Bone marrow (tissue), 2 donors: ENCODE measurements at regions not wholly inside any gene's neighbourhood (a gene's known extent, or its start where the extent isn't known, plus 50 kb on each side); places are given as distances from the start of the nearest gene placed in this dataset.

Source experiments
- DNase-seq, 2 donors: peaks; one replicate each; lab custom pipeline; 2025; lab: John Stamatoyannopoulos, UW

DNA sequence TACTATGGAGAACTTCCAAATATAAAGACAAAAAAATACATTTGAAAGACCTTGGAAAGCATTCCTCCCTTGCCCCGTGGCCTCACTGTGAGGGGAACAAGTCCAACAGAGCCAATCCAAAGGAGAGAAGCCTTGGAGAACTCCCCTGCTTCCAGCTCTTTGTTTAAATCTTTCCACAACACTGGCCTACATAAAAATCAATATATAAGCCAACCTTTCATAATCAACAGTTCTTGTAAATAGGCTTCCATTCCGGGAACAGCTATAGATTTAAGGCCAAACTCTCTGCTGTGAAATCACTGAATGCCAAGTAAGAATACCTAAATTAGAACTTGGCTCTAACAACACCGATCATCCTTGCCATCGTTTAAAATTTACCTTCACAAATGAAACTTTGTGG is 242.1 kb downstream of the HACE1 start:
- DNase-seq = no peak

DNA sequence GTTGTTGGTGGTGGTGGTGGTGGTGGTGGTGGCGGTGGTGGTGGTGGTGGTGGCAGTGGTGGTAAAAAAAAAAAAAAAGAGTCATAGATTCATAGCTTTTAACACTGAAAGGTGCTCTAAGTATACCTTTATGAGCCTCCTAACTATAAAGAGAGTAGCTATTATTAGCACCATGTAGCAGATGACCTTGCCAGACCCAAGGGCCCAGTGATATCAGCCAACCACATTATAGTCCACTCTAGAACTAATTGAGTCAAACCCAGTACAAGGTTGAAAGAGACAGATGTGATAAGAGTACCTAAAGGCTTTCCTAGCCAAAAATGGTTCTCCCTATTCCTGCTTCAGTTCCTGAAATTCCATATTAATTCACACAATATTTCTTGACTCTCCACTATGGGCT is 245.3 kb downstream of the HACE1 start:
- DNase-seq = no peak

DNA sequence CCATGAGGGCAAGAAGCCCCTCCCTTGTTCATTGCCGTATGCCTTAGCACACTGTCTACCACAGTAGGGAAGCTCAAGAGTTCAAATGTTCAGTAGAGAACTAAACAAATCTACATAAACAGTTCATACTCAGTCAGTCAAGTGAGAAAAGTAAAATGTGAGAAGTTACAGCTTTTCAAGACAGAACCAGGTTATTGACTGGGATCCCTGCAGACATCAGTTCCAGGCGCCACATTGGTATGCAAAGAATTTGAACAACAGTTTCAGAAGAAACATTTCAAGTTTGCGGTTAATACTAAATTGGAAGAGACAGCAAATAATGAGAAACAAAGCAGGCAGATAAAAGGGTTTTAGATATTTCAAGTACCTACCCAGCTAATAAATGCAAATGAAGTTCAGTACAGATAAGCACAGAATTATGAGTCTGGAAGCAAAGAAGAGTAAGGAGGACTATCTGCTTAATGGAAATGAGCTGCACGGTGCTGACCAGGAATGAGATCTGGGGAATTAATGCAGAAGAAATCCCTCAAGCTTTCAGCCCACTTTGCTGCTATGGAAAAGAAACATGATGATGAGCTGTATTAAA is 246.2 kb downstream of the HACE1 start:
- no peak for DNase-seq

DNA sequence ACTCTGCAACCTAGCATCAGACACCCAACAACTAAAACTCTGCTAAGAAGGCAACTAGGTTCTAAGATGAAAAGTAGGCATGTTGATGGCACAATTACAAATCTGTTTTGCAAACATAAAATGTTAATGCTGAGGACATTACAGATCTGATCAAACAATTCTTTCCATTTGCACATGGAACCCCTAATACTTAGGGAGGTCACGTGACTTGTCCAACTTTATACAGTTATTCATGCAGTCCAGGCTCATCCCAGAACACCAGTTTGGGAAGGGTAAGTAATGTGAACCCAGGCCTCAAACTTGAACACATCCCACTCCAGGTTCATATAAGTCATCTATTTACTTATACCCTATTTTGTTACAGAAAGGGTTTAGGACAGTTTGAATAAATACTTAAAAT is 247.2 kb downstream of the HACE1 start:
- no peak for DNase-seq

DNA sequence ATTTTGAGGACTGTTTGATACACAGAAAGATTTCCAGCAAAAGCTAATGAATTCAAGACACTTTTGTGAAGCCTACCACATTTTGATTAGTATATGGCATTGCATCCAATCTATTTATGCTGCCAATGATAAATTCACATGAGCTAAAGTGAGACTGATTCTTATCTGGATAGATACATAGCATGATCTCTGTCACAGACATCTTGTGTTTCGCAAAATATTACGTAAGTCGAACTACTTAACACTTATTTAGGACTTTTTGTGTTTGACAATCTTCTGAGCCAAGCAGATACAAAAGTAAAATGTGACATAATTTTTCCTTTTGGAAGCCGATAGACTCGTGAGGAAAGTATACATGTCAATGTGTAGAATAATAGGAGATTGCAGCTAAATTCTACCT is 251.6 kb downstream of the HACE1 start:
- DNase-seq = no peak

DNA sequence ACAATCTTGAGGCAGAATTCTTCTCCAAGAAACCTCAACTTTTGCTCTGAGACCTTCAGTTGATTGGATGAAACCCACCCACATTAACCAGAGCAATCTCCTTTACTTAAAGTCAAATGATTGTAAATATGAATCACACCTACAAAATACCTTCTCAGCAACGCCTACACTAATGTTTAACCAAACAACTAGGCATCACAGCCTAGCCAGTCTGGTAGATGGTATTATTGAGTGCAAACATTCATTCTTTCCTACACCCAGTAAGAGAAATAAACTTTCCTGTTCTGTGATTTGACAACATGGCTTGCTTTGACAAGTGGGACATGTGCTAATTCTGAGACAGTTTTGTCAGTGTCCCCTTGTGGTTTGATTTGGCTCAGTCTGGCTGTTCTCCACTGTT is 252.2 kb downstream of the HACE1 start:
- no peak for DNase-seq

DNA sequence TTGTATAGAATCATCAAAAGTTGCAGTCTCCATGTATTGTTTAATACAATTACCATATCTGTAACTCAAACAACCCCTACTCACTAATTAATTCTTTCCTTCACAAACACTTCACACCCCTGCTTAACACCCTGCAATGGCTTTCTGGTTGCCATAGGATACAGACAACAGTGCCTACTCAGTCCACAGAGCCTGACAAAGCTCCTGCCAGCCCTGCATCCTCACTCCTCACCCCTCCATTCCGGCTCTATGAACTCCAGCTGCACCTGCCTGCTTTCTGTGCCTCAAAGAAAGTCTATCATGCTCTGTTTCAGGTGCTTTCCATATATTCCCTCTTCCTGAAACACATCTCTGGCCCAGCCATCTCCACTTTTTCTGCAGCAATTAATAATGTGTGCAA is 253.4 kb downstream of the HACE1 start:
- DNase-seq = no peak

DNA sequence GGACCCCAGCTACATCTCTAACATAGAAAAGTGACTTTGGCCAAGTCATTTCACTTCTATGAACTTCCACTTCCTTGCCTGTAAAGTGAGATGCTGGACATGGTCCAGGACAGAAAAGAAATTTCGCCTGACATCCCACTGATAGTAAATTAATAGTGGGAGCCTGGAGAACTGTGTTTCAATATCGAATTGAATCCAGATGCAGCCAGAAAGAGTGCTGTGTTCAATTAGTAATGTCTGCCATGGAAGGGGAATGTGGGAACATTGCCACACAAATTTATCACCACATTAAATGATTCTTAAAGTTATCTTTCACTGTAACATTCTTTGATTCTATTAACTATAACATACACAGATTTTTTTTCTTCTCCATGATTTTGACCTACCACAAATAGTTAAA is 255.0 kb downstream of the HACE1 start:
- DNase-seq = no peak

DNA sequence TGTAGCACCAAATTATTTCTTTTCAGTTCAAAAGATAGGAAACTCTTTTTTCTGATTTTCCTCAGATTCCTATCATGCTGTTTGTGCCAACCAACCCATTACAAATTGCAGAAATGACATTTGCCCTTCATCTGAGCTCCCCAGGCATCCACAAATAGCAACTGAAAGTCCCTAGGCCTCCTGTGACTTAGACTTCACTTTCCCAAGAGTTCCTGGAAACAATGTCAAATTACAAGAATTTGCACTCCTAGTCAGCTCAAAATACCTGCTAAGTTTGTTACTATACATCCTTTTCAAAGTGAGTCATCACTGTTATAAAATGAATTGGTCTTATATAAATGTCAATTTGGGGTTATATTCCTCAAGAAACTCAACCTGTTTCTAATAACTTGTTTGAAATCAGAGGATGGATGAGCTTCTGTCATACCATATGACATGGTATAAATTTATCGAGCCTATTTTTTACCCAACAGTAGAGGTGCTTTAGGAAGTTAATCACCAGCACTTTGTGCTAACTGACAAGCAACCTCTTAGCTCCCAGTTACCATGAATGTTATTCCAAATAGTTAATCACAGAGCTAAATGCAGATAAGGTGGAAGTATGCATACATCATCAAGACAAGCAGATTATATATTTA is 256.5 kb downstream of the HACE1 start:
- no peak for DNase-seq

DNA sequence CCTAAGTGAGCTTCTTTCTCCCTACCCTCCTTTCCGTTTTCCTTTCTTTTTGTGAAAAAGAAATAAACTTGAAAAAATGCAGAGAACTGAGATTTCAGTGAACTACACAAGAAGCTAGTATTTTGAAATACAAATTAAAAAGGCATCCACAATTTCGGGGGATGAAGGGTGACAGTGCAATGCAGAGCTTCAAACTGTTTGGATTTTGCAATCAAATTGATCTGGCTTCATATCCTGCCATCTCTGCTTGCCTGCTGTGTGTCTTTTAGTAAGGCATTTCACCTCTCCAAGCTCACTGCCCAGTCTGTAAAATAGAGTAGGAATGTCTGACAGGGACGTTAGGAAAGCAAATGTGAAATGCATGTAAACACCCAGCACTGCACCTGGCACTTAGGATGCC is 258.0 kb downstream of the HACE1 start:
- DNase-seq = no peak

DNA sequence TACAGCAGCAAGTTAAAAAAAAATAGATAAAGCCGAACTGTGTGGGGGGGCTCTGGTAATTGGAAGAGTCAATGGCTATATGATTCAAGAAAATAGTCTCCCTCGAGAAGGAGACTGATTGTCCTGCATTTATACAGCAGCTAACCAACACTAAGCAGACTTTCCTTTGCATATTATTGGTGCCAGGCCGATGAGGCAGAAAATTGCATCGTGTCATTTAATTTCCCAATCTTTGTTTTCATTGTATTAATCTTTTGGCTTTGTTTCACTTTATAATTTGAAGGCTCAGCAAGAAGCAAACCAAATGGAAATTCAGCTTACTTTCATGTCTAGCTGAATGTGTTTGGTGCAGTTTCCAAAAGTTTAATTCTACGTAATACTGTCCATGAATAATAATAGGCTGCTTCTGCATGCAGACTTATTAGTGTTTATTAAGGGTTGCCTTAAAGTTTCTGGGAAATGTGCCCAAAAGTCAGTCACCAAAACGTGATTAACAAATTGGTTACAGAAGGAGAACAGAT is 258.5 kb downstream of the HACE1 start:
- no peak for DNase-seq

DNA sequence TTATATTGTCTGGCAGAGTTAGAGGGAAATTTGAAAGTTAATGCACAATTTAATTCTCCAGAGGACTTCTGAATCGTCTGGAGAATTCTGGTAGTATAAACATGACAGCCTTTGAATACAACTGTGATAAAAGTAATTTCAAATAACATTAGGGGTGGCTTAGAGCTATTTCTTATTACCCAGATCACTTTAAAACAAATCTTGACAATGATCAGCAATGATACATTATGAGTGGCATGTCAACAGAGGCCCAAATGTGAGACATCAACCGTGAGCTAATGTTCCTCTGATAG is 259.1 kb downstream of the HACE1 start:
- DNase-seq = no peak

DNA sequence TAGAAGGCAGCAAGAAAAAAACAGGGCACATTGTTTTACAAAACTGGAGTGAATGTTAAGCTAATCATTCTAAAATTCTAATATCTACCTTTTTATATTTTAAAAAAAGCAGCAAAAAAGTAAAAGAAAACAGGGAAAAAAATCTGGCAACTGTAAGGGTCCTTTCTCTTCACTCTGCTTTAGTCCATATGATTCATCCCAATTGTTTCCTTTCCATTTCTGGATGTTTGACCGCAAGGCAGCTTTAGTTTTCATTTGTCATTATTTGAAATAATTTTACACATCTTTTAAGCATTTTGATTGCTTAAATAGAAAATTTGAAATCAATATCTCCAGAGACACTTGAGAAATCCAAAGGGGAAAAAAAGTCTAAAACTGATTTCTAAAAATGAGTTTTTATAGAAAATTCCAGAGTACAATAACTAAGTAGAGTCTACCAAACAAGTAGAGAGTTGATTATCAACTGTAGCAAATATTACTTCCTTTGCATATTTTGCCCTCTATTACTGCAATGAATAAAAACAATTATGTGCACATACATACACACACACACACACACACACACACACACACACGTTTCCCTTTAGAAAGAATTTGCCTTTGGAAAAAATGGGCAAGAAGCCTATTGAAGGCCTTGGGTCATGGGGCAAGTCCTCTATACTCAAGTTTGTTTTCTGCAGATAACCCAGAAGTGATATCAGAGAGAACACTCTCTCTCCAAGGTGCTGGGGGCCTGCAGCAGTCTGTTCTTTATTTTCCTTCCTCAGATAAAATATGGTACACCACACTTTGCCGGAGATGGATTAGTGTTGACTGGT is 259.7 kb downstream of the HACE1 start:
- DNase-seq = no peak

DNA sequence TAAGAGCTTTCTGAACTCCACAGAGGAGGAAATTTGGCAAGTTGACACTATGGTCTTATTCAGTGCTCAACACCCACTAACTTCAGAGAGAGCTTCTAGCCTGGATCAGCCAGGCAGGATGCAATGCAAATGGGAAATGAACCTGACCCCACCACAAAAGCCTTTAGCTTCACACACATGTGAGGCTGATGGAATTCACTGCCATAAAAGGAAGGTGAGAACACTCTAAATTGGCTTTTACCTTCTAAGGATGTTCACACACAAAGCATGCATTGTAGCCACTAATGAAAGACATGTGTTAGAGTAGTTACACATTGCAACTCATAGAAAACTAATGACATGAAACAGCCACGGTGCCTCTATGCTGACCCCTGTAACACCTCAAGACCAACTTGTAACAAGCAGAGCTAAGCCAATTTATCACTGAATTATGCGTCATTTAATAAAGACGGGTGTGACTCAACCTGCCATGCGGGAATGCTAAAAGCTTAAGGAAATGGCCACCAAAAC is 262.1 kb downstream of the HACE1 start:
- DNase-seq = no peak

DNA sequence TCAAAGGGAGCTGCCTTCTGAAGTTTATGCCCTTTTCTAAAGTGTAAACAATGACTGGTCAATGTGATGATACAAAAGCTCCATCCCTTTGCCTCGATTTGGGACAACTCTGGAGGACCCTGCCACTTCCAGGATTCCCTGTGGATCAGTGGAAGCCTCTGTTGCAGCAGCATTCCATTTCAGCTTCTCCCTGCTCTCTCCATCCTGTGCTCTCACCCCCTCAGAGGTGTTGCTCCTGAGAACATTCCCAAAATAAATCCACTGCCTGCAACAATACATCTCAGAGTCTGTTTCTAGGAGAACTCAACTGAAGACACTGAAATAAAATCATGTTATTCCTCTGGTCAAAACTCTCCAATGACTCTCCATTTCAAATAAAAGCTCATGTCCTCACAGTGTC is 263.6 kb downstream of the HACE1 start:
- DNase-seq = no peak

DNA sequence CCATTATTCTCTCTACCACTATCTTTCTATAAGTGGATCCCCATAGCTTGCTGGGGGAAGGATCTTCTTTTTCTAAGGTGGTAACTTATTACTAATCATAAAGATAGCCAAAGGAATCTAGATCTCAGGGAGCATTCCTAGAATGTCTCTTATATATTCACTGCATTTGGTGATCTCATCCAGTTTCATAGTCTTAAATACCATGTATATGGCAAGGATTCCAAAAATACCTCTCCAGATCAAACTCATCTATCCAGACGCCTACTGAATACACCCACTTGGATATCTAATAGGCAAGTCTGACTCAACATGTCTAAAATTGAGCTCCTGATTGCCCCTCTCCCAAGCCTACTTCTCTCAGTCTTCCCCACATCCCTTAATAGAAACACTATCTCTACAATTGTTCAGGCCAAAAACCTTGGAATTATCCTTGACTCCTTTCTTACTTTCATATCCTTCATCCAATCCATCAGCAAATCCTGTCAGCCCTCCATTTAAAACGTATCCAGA is 264.4 kb downstream of the HACE1 start:
- DNase-seq = no peak

DNA sequence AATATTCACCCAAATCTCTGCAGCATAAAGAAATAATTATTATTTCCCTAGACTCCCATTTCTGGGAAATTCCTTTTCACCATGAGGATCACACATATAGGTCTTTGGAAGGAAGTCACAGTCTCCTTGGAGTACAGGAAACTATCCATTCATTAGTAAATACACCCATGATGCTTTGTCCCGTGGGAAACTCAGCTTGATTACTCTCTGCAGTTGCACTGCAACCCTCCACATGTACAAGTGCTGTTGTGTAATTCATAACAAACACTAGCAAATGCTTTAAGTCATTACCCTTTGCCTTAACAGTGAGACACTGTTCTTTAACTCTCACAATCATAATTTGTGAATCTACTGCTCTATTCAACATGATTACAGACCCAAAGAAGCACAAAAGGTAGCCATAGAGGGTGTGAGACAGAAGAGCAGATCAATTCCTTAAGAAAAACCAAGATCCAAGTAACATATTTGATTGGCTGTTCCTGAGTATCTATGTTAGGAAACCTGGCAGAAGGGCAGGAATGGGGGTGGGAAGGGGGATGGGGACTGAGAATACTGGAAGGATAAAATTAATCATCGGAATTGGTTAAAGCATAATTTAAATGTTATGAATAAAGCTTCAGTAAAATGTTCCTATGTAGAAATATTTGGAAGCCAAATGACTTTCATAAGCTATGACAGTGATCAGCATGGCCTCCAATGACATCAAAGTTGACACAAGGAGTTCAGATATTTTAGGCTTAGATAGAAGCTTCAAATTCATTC is 268.0 kb downstream of the HACE1 start:
- no peak for DNase-seq

DNA sequence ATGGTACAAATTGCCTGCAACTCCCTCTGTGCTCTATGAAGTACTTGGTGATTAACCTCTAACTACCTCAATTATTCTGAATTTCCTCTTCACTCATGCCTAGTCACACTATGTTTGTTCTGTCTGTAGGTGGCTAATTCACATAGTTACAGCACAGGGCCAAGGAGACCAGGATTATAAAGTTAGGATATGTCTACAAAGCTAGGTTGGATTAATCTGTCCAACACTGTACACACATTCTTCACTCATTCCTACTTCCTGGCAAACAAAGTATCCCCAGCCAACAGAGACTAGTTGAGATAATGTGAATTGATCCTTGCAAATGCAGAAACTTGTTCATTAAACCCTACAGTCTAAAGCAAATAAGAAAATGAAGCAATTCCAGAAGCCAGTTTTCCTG is 269.8 kb downstream of the HACE1 start:
- no peak for DNase-seq

DNA sequence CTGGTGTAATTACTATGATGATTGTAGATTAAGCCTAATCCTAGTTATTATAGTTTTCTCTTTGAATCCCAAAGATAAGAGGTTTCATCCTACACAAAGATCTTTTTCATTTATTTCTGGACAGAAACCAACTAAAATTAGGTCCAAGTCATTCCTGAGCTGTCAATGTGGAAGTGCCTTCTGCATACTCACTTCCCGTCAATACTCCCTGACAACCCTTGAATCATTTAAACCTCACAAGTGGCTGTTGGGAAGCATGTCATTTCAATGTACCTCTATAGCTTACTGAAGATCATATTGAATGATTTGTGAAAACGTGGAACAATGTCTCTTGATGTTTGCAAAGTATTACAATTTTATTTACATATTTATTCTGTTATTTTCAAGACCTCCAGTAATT is 274.1 kb downstream of the HACE1 start:
- no peak for DNase-seq

DNA sequence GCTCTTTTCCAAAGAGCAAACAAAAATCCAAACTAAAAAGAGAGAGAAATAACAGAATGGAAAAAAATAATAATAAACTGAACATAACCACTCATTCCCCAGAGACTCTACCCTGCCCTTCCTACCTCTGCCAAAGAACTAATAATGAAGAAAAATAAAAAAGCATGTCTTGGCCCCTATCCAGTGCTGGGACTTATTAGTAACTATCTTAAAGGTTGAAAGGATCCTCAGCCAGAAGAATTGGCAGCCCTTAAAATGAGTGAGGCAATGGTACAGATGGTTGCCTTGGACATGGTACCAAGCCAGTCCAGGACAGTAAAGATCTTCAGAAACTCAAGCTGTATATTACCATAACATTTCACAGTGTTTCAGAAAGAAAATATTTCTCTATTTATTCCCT is 279.3 kb downstream of the HACE1 start:
- no peak for DNase-seq

DNA sequence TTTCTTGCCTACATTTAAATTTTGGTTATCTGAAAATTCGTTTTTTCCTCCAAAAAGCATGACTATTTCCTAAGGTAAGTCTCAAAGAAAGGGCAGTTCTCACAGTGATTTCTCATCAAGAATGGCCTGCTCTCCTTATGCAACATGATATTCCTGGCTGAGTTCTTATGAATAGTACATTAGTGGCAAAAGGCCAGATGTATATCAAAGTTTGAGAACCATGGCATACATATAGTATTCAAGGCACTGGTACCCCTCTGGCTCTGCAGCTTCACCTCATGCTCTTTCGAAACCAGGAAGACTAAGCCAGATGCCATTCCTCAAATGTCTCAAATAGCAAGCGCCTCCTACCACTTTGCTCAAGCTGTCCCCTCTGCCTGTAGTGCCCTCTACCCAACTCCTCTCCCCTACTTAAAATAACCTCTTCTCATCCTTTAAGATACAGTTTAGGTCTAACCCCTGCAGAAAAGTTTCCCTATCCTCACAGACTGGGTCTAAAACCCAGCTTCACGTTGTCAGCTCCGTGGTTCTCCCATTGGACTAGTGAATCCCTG is 280.3 kb downstream of the HACE1 start:
- no peak for DNase-seq

DNA sequence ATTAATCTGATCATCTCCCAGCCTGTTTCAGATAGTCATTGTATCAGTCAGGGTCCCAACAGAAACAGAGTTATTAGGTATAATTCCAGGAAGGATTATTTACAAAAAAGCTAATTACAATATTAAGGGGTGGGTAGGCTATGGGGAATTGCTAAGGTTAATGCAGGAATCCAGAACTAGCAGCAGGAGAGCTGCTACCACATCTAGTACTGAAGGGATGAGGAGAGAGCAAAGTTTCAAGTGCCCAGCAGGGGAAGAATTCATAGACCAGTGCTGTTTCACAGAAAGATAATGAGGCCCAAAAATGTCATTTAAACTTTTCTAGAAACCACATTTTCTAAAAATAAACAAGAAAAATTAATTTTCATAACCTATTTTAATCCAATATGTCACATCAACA is 284.2 kb downstream of the HACE1 start:
- DNase-seq = no peak
